ENCODE measurements at regions not wholly inside any gene's neighbourhood (a gene's known extent, or its start where the extent isn't known, plus 50 kb on each side); places are given as distances from the start of the nearest gene placed in this dataset.

- Histone ChIP-seq H3K27ac (ENCODE audit: low read depth, low read length) (no peak overlapping the region), H3K4me3 (ENCODE audit: low read depth, low read length) (no peak overlapping the region), H3K27me3 (ENCODE audit: control insufficient read depth, insufficient read depth, low read length) (no peaks in the 10 kb centered on the region), H3K9me3 (ENCODE audit: control insufficient read depth, insufficient read depth, low read length) (no peaks in the 10 kb centered on the region; the same call in 1 of the 2 replicates)
- ChIA-PET POLR2A (no interaction called here), CTCF (no interaction called here)
- TF ChIP-seq CTCF (IDR thresholded peaks at IDR 0.05; ENCODE audit: low read depth, low read length), result no peak
- no peak for DNase-seq (ENCODE audit: low read depth, low spot score)
These were observed 87.9 kb upstream of the ZNF507 start for GRCh38 chr19:32257326-32258073.

GRCh38 chr19:32258167-32258566, 87.2 kb upstream of the ZNF507 start:
- Histone ChIP-seq H3K4me3 (ENCODE audit: low read depth, low read length) (no peak overlapping the region), H3K27ac (ENCODE audit: low read depth, low read length) (no peak overlapping the region), H3K27me3 (ENCODE audit: control insufficient read depth, insufficient read depth, low read length) (no peaks in the 10 kb centered on the region), H3K9me3 (ENCODE audit: control insufficient read depth, insufficient read depth, low read length) (no peaks in the 10 kb centered on the region; the same call in 1 of the 2 replicates)
- POLR2A ChIA-PET, result no interaction called here
- CTCF ChIA-PET, result no interaction called here
- no peak for DNase-seq (ENCODE audit: low read depth, low spot score)
- no peak for TF ChIP-seq CTCF (IDR thresholded peaks at IDR 0.05; ENCODE audit: low read depth, low read length)

GRCh38 chr19:32264568-32264967, 80.8 kb upstream of the ZNF507 start:
- CTCF ChIA-PET, result no interaction called here
- H3K27me3 ChIP-seq (ENCODE audit: control insufficient read depth, insufficient read depth, low read length), result no peaks in the 10 kb centered on the region
- TF ChIP-seq CTCF (IDR thresholded peaks at IDR 0.05; ENCODE audit: low read depth, low read length), result no peak
- no peak overlapping the region for H3K27ac ChIP-seq (ENCODE audit: low read depth, low read length)
- DNase-seq (ENCODE audit: low read depth, low spot score), result no peak
- POLR2A ChIA-PET, result no interaction called here
- no peak overlapping the region for H3K4me3 ChIP-seq (ENCODE audit: low read depth, low read length)
- H3K9me3 ChIP-seq (ENCODE audit: control insufficient read depth, insufficient read depth, low read length), result no peaks in the 10 kb centered on the region

- Histone ChIP-seq H3K4me3 (ENCODE audit: low read depth, low read length) (no peak overlapping the region), H3K27ac (ENCODE audit: low read depth, low read length) (no peak overlapping the region), H3K9me3 (ENCODE audit: control insufficient read depth, insufficient read depth, low read length) (no peaks in the 10 kb centered on the region), H3K27me3 (ENCODE audit: control insufficient read depth, insufficient read depth, low read length) (no peaks in the 10 kb centered on the region)
- ChIA-PET POLR2A (no interaction called here), CTCF (no interaction called here)
- no peak for DNase-seq (ENCODE audit: low read depth, low spot score)
- no peak for TF ChIP-seq CTCF (IDR thresholded peaks at IDR 0.05; ENCODE audit: low read depth, low read length)
These were observed 79.4 kb upstream of the ZNF507 start for GRCh38 chr19:32265995-32266394.

GRCh38 chr19:32266460-32266859, 79.0 kb upstream of the ZNF507 start:
- ChIA-PET CTCF (no interaction called here), POLR2A (no interaction called here)
- no peak overlapping the region for H3K4me3 ChIP-seq (ENCODE audit: low read depth, low read length)
- no peak overlapping the region for H3K27ac ChIP-seq (ENCODE audit: low read depth, low read length)
- no peaks in the 10 kb centered on the region for H3K27me3 ChIP-seq (ENCODE audit: control insufficient read depth, insufficient read depth, low read length)
- no peak for TF ChIP-seq CTCF (IDR thresholded peaks at IDR 0.05; ENCODE audit: low read depth, low read length)
- H3K9me3 ChIP-seq (ENCODE audit: control insufficient read depth, insufficient read depth, low read length), result no peaks in the 10 kb centered on the region
- no peak for DNase-seq (ENCODE audit: low read depth, low spot score)

Data from AG04450 (cell line).